ENCODE measurements at regions not wholly inside any gene's neighbourhood (a gene's known extent, or its start where the extent isn't known, plus 50 kb on each side); places are given as distances from the start of the nearest gene placed in this dataset.
"Not testable (repeated sequence)": the region's sequence is repeated elsewhere in the genome, so short reads cannot be mapped to it uniquely, and the experiment has no call there.

- not testable (repeated sequence) for H3K4me1 Mint-ChIP-seq; H3K36me3 Mint-ChIP-seq (ENCODE audit: low read depth); H3K27me3 Mint-ChIP-seq; H3K9me3 Mint-ChIP-seq; H3K4me3 Mint-ChIP-seq; ATAC-seq (replicated peaks); H3K27ac Mint-ChIP-seq
These were observed 146.4 kb upstream of the CDYL start for GRCh38 chr6:4629789-4630188.

- Mint-ChIP-seq H3K4me3 (no peak overlapping the region), H3K27me3 (no peaks in the 10 kb centered on the region), H3K9me3 (peaks cover 6% of the 10 kb centered on the region), H3K36me3 (ENCODE audit: low read depth) (no peaks in the 10 kb centered on the region), H3K4me1 (no peaks in the 10 kb centered on the region), H3K27ac (no peak overlapping the region)
- no peak for ATAC-seq (replicated peaks)
These were observed 150.6 kb upstream of the CDYL start for GRCh38 chr6:4625557-4625956.

- no peaks in the 10 kb centered on the region for H3K27me3 Mint-ChIP-seq
- ATAC-seq (replicated peaks): no peak
- no peak overlapping the region for H3K4me3 Mint-ChIP-seq
- H3K36me3 Mint-ChIP-seq (ENCODE audit: low read depth): no peaks in the 10 kb centered on the region
- no peaks in the 10 kb centered on the region for H3K4me1 Mint-ChIP-seq
- peaks cover 6% of the 10 kb centered on the region for H3K9me3 Mint-ChIP-seq
- H3K27ac Mint-ChIP-seq: no peak overlapping the region
These were observed 151.5 kb upstream of the CDYL start for GRCh38 chr6:4624726-4625125.

- Mint-ChIP-seq H3K4me3 (no peak overlapping the region), H3K27ac (no peak overlapping the region), H3K27me3 (peaks cover 14% of the 10 kb centered on the region), H3K4me1 (no peaks in the 10 kb centered on the region), H3K36me3 (ENCODE audit: low read depth) (no peaks in the 10 kb centered on the region), H3K9me3 (no peaks in the 10 kb centered on the region)
- ATAC-seq (replicated peaks): no peak
These were observed 155.7 kb upstream of the CDYL start for GRCh38 chr6:4620284-4621151.

GRCh38 chr6:4616311-4616710 is 159.9 kb upstream of the CDYL start:
- no peak for ATAC-seq (replicated peaks)
- Mint-ChIP-seq H3K4me1 (no peaks in the 10 kb centered on the region), H3K36me3 (ENCODE audit: low read depth) (no peaks in the 10 kb centered on the region), H3K27me3 (peaks cover 25% of the 10 kb centered on the region), H3K4me3 (no peak overlapping the region), H3K9me3 (no peaks in the 10 kb centered on the region), H3K27ac (no peak overlapping the region)

- no peaks in the 10 kb centered on the region for H3K36me3 Mint-ChIP-seq (ENCODE audit: low read depth)
- no peak overlapping the region for H3K4me3 Mint-ChIP-seq
- H3K9me3 Mint-ChIP-seq: no peaks in the 10 kb centered on the region
- no peak overlapping the region for H3K27ac Mint-ChIP-seq
- peaks cover 27% of the 10 kb centered on the region for H3K27me3 Mint-ChIP-seq
- no peak for ATAC-seq (replicated peaks)
- H3K4me1 Mint-ChIP-seq: no peaks in the 10 kb centered on the region
These were observed 160.3 kb upstream of the CDYL start for GRCh38 chr6:4615891-4616290.

- Mint-ChIP-seq H3K27ac (no peak overlapping the region), H3K4me3 (no peak overlapping the region), H3K27me3 (peaks cover 29% of the 10 kb centered on the region), H3K4me1 (no peaks in the 10 kb centered on the region), H3K36me3 (ENCODE audit: low read depth) (no peaks in the 10 kb centered on the region), H3K9me3 (no peaks in the 10 kb centered on the region)
- ATAC-seq (replicated peaks): no peak
These were observed 161.0 kb upstream of the CDYL start for GRCh38 chr6:4615231-4615630.

- no peaks in the 10 kb centered on the region for H3K36me3 Mint-ChIP-seq (ENCODE audit: low read depth)
- H3K4me3 Mint-ChIP-seq: no peak overlapping the region
- no peak for ATAC-seq (replicated peaks)
- no peaks in the 10 kb centered on the region for H3K9me3 Mint-ChIP-seq
- no peak overlapping the region for H3K27ac Mint-ChIP-seq
- no peaks in the 10 kb centered on the region for H3K4me1 Mint-ChIP-seq
- peaks cover 29% of the 10 kb centered on the region for H3K27me3 Mint-ChIP-seq
These were observed 161.6 kb upstream of the CDYL start for GRCh38 chr6:4614637-4615036.

- no peak for ATAC-seq (replicated peaks)
- H3K9me3 Mint-ChIP-seq: no peaks in the 10 kb centered on the region
- H3K27me3 Mint-ChIP-seq: peaks cover 27% of the 10 kb centered on the region
- H3K4me3 Mint-ChIP-seq: no peak overlapping the region
- no peaks in the 10 kb centered on the region for H3K36me3 Mint-ChIP-seq (ENCODE audit: low read depth)
- H3K4me1 Mint-ChIP-seq: no peaks in the 10 kb centered on the region
- H3K27ac Mint-ChIP-seq: no peak overlapping the region
These were observed 162.4 kb upstream of the CDYL start for GRCh38 chr6:4613795-4614194.

GRCh38 chr6:4613381-4613780 is 162.8 kb upstream of the CDYL start:
- Mint-ChIP-seq H3K4me3 (no peak overlapping the region), H3K9me3 (no peaks in the 10 kb centered on the region), H3K36me3 (ENCODE audit: low read depth) (no peaks in the 10 kb centered on the region), H3K27me3 (peaks cover 27% of the 10 kb centered on the region), H3K27ac (no peak overlapping the region), H3K4me1 (no peaks in the 10 kb centered on the region)
- no peak for ATAC-seq (replicated peaks)

- peaks cover 25% of the 10 kb centered on the region for H3K27me3 Mint-ChIP-seq
- no peak for ATAC-seq (replicated peaks)
- no peaks in the 10 kb centered on the region for H3K9me3 Mint-ChIP-seq
- no peaks in the 10 kb centered on the region for H3K4me1 Mint-ChIP-seq
- H3K36me3 Mint-ChIP-seq (ENCODE audit: low read depth): no peaks in the 10 kb centered on the region
- no peak overlapping the region for H3K4me3 Mint-ChIP-seq
- H3K27ac Mint-ChIP-seq: no peak overlapping the region
These were observed 163.5 kb upstream of the CDYL start for GRCh38 chr6:4612636-4613171.

- H3K27me3 Mint-ChIP-seq: peaks cover 25% of the 10 kb centered on the region
- no peak for ATAC-seq (replicated peaks)
These were observed 164.6 kb upstream of the CDYL start for GRCh38 chr6:4611429-4612129.

GRCh38 chr6:4610256-4610655 is 165.9 kb upstream of the CDYL start:
- peaks cover 23% of the 10 kb centered on the region for H3K27me3 Mint-ChIP-seq
- no peaks in the 10 kb centered on the region for H3K9me3 Mint-ChIP-seq
- ATAC-seq (replicated peaks): no peak

More at GRCh38 chr6:4611429-4612129, 164.6 kb upstream of the CDYL start:
- Mint-ChIP-seq H3K4me1 (no peaks in the 10 kb centered on the region), H3K36me3 (ENCODE audit: low read depth) (no peaks in the 10 kb centered on the region), H3K4me3 (no peak overlapping the region), H3K9me3 (no peaks in the 10 kb centered on the region), H3K27ac (no peak overlapping the region)

GRCh38 chr6:4608361-4609115 is 167.7 kb upstream of the CDYL start:
- no peak overlapping the region for H3K4me3 Mint-ChIP-seq
- ATAC-seq (replicated peaks): no peak
- no peaks in the 10 kb centered on the region for H3K9me3 Mint-ChIP-seq
- no peak overlapping the region for H3K27ac Mint-ChIP-seq
- peaks cover 20% of the 10 kb centered on the region for H3K27me3 Mint-ChIP-seq
- H3K4me1 Mint-ChIP-seq: no peaks in the 10 kb centered on the region
- H3K36me3 Mint-ChIP-seq (ENCODE audit: low read depth): no peaks in the 10 kb centered on the region

More at GRCh38 chr6:4610256-4610655, 165.9 kb upstream of the CDYL start:
- Mint-ChIP-seq H3K27ac (no peak overlapping the region), H3K36me3 (ENCODE audit: low read depth) (no peaks in the 10 kb centered on the region), H3K4me1 (no peaks in the 10 kb centered on the region), H3K4me3 (no peak overlapping the region)

All from activated T-helper 17 cell treated with anti-CD3 and anti-CD28 coated beads, Interleukin-2, amount 50 U/mL, for 72 hours (primary cell).